Hepatocyte (in vitro differentiated cells): ENCODE measurements at regions not wholly inside any gene's neighbourhood (a gene's known extent, or its start where the extent isn't known, plus 50 kb on each side); places are given as distances from the start of the nearest gene placed in this dataset.

Experiments used
- DNase-seq: peaks from one replicate; pipeline ENCODE4 v3.0.0-alpha.2; 2016; ENCODE audit warnings: low spot score
- H2AFZ ChIP-seq: fragments of 200-600 bp; sonication (generic); 2 replicates; pipeline ENCODE4 v1.6.0; 2016; ENCODE audit warnings: antibody characterized with exemption, mild to moderate bottlenecking
- H3K27ac ChIP-seq: fragments of 200-600 bp; sonication (generic); 2 replicates; pipeline ENCODE4 v1.5.1; 2016; ENCODE audit warnings: mild to moderate bottlenecking
- H3K27me3 ChIP-seq: fragments of 200-600 bp; sonication (generic); 2 replicates; pipeline ENCODE4 v1.6.1; 2016
- H3K36me3 ChIP-seq: fragments of 200-600 bp; sonication (generic); replicated peaks from 2 replicates; pipeline ENCODE4 v1.5.1; 2016; ENCODE audit warnings: low read depth; ENCODE audit not compliant: insufficient read depth
- H3K4me1 ChIP-seq: fragments of 200-600 bp; sonication (generic); 2 replicates; pipeline ENCODE4 v1.5.1; 2016; ENCODE audit warnings: mild to moderate bottlenecking, moderate library complexity; ENCODE audit not compliant: insufficient read depth
- H3K4me2 ChIP-seq: fragments of 200-600 bp; sonication (generic); 2 replicates; pipeline ENCODE4 v1.6.0; 2016
- H3K4me3 ChIP-seq: fragments of 200-600 bp; sonication (generic); 2 replicates; pipeline ENCODE4 v1.5.1; 2016; ENCODE audit warnings: mild to moderate bottlenecking
- H3K79me2 ChIP-seq: fragments of 200-600 bp; sonication (generic); 2 replicates; pipeline ENCODE4 v1.6.0; 2017; ENCODE audit warnings: mild to moderate bottlenecking
- H3K9me2 ChIP-seq: fragments of 200-600 bp; sonication (generic); replicated peaks from 2 replicates; pipeline ENCODE4 v1.6.0; 2017; ENCODE audit warnings: mild to moderate bottlenecking; ENCODE audit not compliant: insufficient read depth
- H3K9me3 ChIP-seq: fragments of 200-600 bp; sonication (generic); 2 replicates; pipeline ENCODE4 v1.5.1; 2016; ENCODE audit warnings: low read depth, mild to moderate bottlenecking
- H4K20me1 ChIP-seq: fragments of 200-600 bp; sonication (generic); 2 replicates; pipeline ENCODE4 v1.6.0; 2016; ENCODE audit warnings: mild to moderate bottlenecking; ENCODE audit not compliant: insufficient read depth, poor library complexity, severe bottlenecking
- CTCF ChIP-seq: fragments of 200-600 bp; sonication (generic); IDR thresholded peaks from 2 replicates; pipeline ENCODE4 v1.5.1; 2016; ENCODE audit warnings: antibody characterized with exemption, mild to moderate bottlenecking; ENCODE audit not compliant: poor library complexity
- EZH2 ChIP-seq: fragments of 200-600 bp; sonication (generic); IDR thresholded peaks from 2 replicates; pipeline ENCODE4 v1.6.1; 2016; ENCODE audit warnings: antibody characterized with exemption, mild to moderate bottlenecking, borderline replicate concordance
- EZH2phosphoT487 ChIP-seq: fragments of 200-600 bp; sonication (generic); IDR thresholded peaks from one replicate; pipeline ENCODE4 v1.6.1; 2018; ENCODE audit warnings: antibody characterized with exemption, mild to moderate bottlenecking, low read depth, moderate library complexity; ENCODE audit not compliant: unreplicated experiment, severe bottlenecking
- WGBS: methylation state at CpG from one replicate; pipeline ENCODE4 v1.1.6; 2016; ENCODE audit warnings: low lambda C conversion rate; ENCODE audit errors: missing lambda C conversion rate; 5-methylcytosine and 5-hydroxymethylcytosine counted together

GRCh38 chr1:61581251-61581650, 143.7 kb downstream of the TM2D1 start:
- H3K4me1 ChIP-seq = no peaks in the 10 kb centered on the region
- no peaks in the 10 kb centered on the region for H4K20me1 ChIP-seq
- no peak for TF ChIP-seq EZH2
- TF ChIP-seq EZH2phosphoT487 = no peak
- TF ChIP-seq CTCF = no peak
- H2AFZ ChIP-seq = no peak overlapping the region
- 74% methylated on average over 2 of the region's 2 CpGs for WGBS
- H3K27ac ChIP-seq = no peak overlapping the region
- no peaks in the 10 kb centered on the region for H3K9me2 ChIP-seq
- no peaks in the 10 kb centered on the region for H3K36me3 ChIP-seq
- H3K4me2 ChIP-seq = no peak overlapping the region
- no peaks in the 10 kb centered on the region for H3K9me3 ChIP-seq
- DNase-seq = no peak
- H3K4me3 ChIP-seq = no peak overlapping the region
- no peaks in the 10 kb centered on the region for H3K27me3 ChIP-seq
- no peaks in the 10 kb centered on the region for H3K79me2 ChIP-seq

GRCh38 chr1:61580417-61580816, 144.5 kb downstream of the TM2D1 start:
- no peak overlapping the region for H3K4me3 ChIP-seq
- no peaks in the 10 kb centered on the region for H3K79me2 ChIP-seq
- 98% methylated on average over 2 of the region's 2 CpGs for WGBS
- H3K9me2 ChIP-seq = no peaks in the 10 kb centered on the region
- no peak overlapping the region for H3K4me2 ChIP-seq
- TF ChIP-seq EZH2phosphoT487 (no peak), EZH2 (no peak), CTCF (no peak)
- no peaks in the 10 kb centered on the region for H3K9me3 ChIP-seq
- no peak overlapping the region for H3K27ac ChIP-seq
- H3K27me3 ChIP-seq = no peaks in the 10 kb centered on the region
- no peaks in the 10 kb centered on the region for H4K20me1 ChIP-seq
- no peaks in the 10 kb centered on the region for H3K4me1 ChIP-seq
- no peak for DNase-seq
- no peak overlapping the region for H2AFZ ChIP-seq
- H3K36me3 ChIP-seq = no peaks in the 10 kb centered on the region

GRCh38 chr1:61579802-61580201, 145.1 kb downstream of the TM2D1 start:
- Histone ChIP-seq H3K79me2 (no peaks in the 10 kb centered on the region), H3K4me1 (no peaks in the 10 kb centered on the region), H3K27ac (no peak overlapping the region), H3K27me3 (no peaks in the 10 kb centered on the region), H3K36me3 (no peaks in the 10 kb centered on the region), H3K4me2 (no peak overlapping the region), H3K9me3 (no peaks in the 10 kb centered on the region), H3K4me3 (no peak overlapping the region), H4K20me1 (no peaks in the 10 kb centered on the region), H3K9me2 (no peaks in the 10 kb centered on the region), H2AFZ (no peak overlapping the region)
- no peak for DNase-seq
- TF ChIP-seq EZH2 = no peak
- no peak for TF ChIP-seq CTCF
- TF ChIP-seq EZH2phosphoT487 = no peak
- WGBS = 76% methylated on average over 1 of the region's 1 CpG

GRCh38 chr1:61572046-61572445, 152.9 kb downstream of the TM2D1 start:
- Histone ChIP-seq H3K4me1 (no peaks in the 10 kb centered on the region), H2AFZ (no peak overlapping the region), H3K79me2 (no peaks in the 10 kb centered on the region), H4K20me1 (no peaks in the 10 kb centered on the region), H3K4me3 (no peak overlapping the region), H3K27me3 (no peaks in the 10 kb centered on the region), H3K9me3 (no peaks in the 10 kb centered on the region), H3K27ac (no peak overlapping the region), H3K4me2 (no peak overlapping the region), H3K9me2 (no peaks in the 10 kb centered on the region), H3K36me3 (no peaks in the 10 kb centered on the region)
- WGBS = 86% methylated on average over 3 of the region's 3 CpGs
- TF ChIP-seq CTCF (no peak), EZH2phosphoT487 (no peak), EZH2 (no peak)
- DNase-seq = no peak
